GM23338 (cell line): ENCODE measurements at regions not wholly inside any gene's neighbourhood (a gene's known extent, or its start where the extent isn't known, plus 50 kb on each side); places are given as distances from the start of the nearest gene placed in this dataset.

Source experiments
- CTCF ChIP-seq, 2 experiments: fragments of 200-600 bp in 1 of 2; sonication (generic) in 1 of 2; conservative IDR thresholded peaks; 2 replicates each; pipeline versions ENCODE4 v1.5.1 to v1.6.1; 2016 to 2017; ENCODE audit warnings: antibody characterized with exemption in 2 of 2, low read depth in 2 of 2, mild to moderate bottlenecking in 2 of 2, moderate library complexity in 1 of 2
- EZH2 ChIP-seq: fragments of 200-600 bp; sonication (generic); IDR thresholded peaks from one replicate; pipeline ENCODE4 v1.8.0; 2017; ENCODE audit warnings: antibody characterized with exemption, mild to moderate bottlenecking, low read depth; ENCODE audit not compliant: unreplicated experiment
- EZH2phosphoT487 ChIP-seq: fragments of 200-600 bp; sonication (generic); IDR thresholded peaks from one replicate; pipeline ENCODE4 v1.8.1; 2018; ENCODE audit warnings: antibody characterized with exemption; ENCODE audit not compliant: unreplicated experiment
- TF ChIP-seq, protein P1 (sequence below): IDR thresholded peaks from 2 replicates; pipeline ENCODE4 v1.6.1; 2016; ENCODE audit warnings: antibody characterized with exemption

GRCh38 chr15:31752905-31753304 is 277.4 kb upstream of the CHRNA7 start:
- no peak for TF ChIP-seq CTCF (conservative IDR thresholded peaks at IDR 0.05; ENCODE audit: low read depth in 2 of 2)
- TF ChIP-seq EZH2 = no peak
- TF ChIP-seq, protein P1, sequence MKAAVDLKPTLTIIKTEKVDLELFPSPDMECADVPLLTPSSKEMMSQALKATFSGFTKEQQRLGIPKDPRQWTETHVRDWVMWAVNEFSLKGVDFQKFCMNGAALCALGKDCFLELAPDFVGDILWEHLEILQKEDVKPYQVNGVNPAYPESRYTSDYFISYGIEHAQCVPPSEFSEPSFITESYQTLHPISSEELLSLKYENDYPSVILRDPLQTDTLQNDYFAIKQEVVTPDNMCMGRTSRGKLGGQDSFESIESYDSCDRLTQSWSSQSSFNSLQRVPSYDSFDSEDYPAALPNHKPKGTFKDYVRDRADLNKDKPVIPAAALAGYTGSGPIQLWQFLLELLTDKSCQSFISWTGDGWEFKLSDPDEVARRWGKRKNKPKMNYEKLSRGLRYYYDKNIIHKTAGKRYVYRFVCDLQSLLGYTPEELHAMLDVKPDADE = no peak
- no peak for TF ChIP-seq EZH2phosphoT487
